Stimulated activated CD4-positive, alpha-beta T cell treated with anti-CD3 and anti-CD28 coated beads, Interleukin-2, amount 100 ng/mL, for 48 hours (primary cell): ENCODE measurements at regions not wholly inside any gene's neighbourhood (a gene's known extent, or its start where the extent isn't known, plus 50 kb on each side); places are given as distances from the start of the nearest gene placed in this dataset.
"Not testable (repeated sequence)": the region's sequence is repeated elsewhere in the genome, so short reads cannot be mapped to it uniquely, and the experiment has no call there.

ENCODE experiments used
- DNase-seq, 2 donors: peaks; one replicate each; pipeline ENCODE4 v3.0.0-alpha.2; 2020

DNA sequence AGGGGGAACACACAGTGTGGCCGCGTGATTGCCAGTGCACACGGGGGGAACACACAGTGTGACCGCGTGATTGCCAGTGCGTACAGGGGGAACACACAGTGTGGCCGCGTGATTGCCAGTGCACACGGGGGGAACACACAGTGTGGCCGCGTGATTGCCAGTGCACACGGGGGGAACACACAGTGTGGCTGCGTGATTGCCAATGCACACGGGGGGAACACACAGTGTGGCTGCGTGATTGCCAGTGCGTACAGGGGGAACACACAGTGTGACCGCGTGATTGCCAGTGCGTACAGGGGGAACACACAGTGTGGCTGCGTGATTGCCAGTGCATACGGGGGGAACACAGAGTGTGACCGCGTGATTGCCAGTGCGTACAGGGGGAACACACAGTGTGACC, 140.3 kb downstream of the RTP5 start:
- not testable (repeated sequence) for DNase-seq

GRCh38 chr2:242010252-242011166, 141.0 kb downstream of the RTP5 start:
- not testable (repeated sequence) for DNase-seq

GRCh38 chr2:242011167-242011513, 141.6 kb downstream of the RTP5 start:
- DNase-seq, result peak in 1 of 2 donors; percentile 13

DNA sequence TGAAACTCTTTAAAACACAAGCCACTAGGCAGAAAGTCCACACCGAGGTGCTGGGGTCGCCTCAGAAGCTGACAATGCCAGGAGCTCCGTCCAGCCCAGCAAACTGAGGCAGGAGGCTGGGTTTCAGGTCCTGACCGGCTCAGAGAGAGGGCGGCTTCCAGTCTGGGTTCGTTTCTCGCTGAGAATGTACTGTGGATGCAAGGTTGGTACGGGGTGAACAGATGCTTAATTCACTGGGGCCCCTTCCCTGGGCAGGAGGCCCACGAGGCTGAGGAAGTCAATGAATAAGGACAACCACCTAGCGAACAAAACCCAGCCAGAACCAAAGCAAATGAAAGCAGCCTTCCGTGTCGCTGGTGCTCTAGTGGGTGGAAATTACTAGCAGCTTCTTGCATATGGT, 142.0 kb downstream of the RTP5 start:
- DNase-seq, result no peak

DNA sequence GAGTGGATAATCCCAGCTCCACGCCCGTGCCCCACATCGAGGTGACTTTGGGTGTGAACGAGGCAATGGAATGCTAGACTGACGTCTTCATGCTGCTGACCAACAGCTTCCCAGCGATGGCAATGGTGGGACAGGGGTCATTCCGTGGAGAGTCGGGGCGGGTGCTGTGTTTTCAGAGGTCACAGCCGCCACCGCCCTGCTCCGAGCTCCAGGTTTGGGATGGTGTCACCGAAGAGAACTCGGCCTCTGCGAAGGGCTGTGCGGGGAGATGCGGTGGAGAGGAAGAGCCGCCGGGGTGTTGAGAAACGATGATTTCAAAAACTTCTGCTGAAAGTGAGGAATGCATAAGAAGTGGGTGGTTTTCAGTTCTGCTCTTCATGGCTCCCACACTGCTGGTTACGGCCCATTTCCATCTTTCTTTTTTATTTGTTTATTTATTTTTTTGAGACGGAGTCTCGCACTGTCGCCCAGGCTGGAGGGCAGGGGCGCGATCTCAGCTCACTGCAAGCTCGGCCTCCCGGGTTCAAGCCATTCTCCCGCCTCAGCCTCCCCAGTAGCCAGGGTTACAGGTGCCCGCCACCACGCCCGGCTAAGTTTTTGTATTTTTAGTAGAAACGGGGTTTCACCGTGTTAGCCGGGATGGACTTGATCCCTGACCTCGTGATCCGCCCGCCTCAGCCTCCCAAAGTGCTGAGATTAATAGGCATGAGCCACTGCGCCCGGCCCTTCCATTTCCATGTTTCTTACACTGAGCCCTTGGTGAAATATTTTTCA, 142.6 kb downstream of the RTP5 start:
- no peak for DNase-seq

DNA sequence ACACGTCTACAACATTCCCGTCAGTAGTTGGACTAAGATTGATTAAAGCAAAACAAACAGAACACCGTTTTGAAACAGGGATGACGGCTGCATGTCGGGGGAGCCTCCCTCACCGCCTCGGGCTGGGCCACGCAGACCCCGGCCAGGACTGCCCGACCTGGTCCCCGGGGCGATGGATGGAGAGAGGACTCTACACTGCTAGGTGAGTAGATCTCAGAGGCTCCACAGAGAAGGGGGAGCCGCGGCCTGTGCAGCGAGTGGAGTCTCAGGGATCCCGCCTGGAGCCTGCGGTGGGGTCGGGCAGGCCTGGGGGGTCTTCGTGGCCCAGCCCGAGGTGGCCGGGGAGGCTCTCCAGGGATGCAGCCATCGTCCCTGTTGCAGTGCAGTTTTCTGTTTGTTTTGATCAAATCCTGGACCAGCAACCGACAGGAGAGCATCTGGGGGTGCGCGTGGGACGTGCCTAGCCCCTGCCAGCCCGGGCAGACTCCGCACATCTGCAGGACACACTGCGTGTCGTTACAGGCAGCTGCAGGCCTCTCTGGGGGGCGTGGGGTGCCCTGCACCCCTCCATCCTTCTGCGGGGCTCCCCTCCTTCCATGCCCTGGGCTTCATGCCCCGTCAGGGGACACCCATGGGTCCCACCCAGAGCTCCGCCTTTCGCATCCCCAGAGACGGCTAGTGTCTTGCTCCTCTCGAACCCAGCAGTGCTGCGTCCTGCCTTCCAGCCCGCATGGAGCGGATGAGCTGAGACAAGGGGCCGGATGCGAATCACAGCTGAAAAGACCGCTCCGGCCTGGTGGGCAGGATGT, 143.6 kb downstream of the RTP5 start:
- no peak for DNase-seq

- DNase-seq, result no peak
These were observed 144.2 kb downstream of the RTP5 start for GRCh38 chr2:242013771-242014170.

DNA sequence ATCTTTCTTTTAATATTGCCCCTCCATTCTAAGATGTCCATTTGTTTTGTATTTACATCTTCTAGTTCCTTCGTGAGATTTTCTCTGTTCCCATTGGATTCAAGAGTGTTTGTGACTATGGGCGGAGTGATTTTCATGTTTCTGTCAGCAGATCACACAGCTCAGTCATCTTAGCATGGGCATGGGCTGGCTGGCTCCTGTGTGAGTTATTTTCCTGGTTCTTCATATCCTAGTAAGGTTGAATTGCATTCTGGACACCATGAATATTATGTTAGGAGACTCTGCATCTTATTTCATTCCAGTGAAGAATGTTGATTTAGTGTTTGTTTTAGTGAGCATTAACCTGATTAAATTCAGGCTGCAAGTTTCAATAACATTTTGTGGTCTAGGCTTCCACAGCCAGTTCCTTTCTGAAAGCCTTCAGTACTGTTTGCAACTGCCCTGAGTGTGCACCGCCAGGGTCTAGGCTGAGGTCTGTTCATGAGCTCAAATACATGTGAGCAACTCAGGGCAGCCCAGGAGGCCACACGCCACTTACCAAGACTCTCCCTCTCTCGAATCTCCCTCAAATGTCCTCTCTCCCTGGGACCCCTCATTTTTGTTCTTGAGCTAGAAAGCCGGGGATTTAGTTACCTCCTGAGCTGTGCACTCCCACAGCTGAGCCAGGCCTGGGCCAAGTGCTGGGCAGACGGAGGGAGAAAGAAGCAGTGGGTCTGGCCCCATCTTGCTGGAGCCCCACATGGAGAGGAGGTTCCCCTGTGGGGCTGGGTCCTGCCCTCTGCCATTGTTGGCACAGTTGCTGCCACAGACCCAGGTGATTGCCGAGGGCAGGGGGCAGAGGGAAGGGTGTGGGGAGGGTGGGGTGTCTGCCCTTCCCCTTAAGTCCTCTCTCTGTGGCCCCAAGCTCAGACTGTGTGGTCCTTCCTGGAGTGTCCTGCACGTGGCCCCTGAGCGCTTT, 145.9 kb downstream of the RTP5 start:
- no peak for DNase-seq

GRCh38 chr2:242017086-242017485, 147.6 kb downstream of the RTP5 start:
- no peak for DNase-seq

DNA sequence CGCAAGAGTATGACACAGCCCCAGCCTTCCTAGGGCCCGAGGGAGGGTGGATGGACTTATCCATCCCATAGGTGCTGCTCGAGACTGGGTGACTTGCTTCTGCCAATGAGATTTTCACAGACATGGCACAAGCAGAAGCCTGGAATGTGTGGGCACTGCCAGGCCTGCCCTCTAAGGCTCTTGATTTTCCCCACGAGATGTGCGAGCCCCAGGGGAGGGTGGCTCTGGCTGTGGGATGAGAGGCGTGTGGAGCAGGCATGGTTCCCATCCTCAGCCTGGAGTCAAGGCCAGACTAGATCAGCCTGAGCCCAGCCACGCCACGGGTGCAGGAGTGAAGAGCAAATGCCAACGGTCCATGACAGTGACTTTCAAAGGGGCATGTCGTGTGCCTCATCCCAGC, 148.9 kb downstream of the RTP5 start:
- not testable (repeated sequence) for DNase-seq

DNA sequence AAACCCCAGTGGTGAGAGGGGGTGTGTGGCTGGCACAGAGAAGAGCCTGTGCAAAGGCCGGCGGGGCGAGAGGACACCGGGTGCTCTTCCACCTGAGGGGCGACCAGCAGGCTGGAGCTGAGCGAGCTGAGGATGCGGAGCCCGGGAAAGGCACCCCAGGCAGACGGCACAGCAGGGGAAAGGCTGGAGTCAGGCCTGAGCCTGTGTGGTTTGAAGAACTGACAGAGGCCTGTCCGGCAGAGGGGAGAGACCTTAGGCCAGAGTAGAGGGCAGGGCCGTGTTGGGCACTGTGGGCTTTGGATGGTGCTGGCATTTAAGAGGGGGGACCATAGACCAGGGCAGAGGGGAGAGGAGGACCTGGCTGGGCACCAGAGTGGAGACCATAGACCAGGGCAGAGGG, 149.8 kb downstream of the RTP5 start:
- DNase-seq, result no peak

DNA sequence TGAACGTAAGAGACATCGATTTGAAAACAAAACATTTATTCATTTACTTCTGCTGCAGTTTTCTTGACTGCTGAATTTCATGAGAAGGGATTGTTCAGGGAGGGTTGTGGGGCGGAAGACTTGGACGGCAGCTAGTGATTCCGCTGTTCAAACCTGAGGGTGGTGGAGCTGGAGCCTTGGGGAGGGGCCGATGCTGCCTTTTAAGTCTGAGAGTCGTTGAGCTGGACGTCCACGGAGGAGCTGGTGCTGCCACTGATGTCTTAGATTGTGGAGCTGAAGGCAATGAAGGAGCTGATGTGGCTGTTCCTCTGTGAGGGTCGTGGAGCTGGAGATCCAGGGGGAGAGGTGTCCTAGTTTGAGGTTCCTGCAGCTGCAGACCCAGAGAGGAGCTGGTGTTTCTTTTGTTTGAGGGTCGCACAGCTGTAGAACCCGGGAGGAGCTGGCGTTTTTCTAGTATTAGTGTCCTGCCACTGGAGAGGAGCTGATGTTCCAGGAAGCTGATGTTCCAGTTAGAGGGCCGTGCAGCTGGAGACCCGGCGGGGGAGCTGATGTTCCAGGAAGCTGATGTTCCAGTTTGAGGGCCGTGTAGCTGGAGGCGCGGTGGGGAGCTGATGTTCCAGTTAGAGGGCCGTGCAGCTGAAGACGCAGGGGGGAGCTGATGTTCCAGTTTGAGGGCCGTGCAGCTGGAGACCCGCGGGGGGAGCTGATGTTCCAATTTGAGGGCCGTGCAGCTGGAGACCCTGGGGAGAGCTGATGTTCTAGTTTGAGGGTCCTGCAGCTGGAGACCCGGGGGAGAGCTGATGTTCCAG, 150.9 kb downstream of the RTP5 start:
- DNase-seq, result no peak

DNA sequence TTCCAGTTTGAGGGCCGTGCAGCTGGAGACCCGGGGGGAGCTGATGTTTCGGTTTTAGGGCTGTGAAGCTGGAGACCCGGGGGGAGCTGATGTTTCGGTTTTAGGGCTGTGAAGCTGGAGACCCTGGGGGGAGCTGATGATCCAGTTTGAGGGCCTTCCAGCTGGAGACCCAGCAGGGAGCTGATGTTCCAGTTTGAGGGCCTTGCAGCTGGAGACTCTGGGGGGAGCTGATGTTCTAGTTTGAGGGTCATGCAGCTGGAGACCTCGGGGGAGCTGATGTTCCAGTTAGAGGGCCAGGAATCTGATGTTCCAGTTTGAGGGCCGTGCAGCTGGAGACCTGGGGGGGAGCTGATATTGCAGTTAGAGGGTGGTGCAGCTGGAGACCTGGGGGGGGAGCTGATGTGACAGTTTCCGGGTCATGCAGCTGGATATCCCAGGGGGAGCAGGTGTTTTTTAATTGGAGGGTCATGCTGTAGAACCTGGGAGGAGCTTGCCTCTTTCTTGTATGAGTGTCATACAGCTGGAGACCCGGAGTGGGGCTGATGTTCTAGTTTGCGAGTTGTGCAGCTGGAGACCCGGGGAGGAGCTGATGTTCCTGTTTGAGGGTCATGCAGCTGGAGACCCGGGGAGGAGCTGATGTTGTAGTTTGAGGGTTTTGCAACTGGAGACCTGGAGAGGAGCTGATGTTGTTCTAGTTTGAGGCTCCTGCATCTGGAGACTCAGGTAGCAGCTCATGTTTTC, 153.2 kb downstream of the RTP5 start:
- DNase-seq, result no peak

- no peak for DNase-seq
These were observed 155.3 kb downstream of the RTP5 start for GRCh38 chr2:242024751-242025355.

DNA sequence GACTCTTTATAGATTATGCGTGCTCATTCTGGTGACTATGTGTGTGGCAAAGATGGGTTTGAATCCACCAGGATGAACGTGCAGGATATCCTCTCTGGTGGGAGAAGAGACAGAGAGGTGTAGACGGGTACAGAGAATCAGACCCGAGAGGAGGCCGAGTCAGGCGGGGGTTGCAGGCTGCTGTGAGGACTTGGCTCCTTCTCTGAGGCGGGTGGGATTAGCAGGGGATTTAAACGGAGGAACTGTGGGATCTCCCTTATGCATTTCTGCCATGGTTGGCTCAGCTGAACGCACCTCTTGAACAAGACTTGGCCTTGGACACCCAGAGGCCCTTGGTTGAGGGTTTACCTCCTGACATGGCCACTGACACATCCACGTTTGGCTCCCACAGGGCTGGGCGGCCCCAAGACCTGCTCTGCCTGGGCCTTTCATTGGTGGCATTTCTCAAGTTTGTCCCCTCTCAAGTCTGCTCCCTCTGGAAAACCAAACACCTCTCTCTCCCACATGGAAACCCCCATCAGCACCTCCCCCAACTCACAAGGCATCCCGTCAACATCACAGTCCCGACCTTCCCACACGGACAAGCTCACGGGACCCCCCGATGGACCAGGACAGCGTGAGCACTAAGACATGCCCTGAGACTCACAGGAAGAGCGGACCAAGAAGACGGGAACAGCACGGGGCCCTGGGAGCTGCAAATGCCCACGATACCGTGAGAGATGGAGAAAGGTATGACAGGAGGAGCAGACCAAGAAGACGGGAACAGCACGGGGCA, 158.3 kb downstream of the RTP5 start:
- no peak for DNase-seq

DNA sequence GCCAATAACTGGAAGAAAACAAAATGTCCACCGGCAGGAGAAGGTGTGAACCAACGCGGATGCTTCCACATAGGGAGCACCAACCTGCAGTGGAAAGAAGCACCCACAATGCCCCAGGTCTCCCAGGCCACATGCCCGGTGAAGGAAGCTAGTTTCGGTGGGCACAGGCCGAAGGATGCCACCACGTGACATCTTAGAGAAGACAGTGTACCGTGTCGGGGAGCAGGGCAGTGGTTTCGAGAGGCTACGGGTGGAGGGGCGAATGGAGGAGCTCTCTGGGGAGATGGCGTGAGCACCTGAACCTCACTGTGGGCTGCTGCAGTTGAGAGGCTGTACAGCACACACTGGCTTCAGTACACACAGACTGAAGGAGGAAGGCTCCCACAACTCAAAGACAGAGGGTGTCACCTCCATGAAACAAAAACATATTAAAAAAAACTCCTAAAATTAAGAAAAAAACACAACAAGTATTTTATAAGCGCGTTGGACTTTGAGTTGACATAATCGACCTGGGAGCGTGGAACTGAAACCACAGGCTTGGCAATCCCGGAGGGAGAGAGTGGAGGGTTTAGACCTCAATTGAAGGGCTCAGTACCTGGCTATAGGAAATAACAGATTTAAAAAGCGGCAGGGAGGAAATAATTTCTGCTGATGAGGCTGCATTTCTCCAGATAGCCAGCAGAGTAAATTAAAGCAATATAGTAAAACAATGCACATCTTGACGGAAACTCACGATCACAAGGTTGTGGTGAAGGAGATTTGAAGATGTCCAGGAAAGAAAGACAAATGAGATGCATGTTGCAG, 160.1 kb downstream of the RTP5 start:
- DNase-seq, result no peak

DNA sequence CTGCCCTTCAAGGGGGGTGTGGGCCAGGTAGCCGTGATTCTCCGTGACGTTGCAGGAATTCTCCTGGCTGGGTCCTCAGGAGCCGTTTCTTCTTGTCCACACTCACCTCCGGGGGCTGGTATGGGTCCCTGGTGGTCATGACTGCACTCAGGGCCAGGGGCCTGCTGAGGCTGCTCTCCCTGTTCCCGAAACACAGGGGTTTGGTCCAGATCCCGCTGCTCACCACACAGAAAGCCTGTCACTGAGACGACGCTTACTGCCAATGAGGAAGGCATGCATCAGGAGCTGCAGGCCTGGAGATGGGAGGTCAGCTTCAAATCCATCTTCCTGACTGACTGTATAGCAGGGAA, 160.7 kb downstream of the RTP5 start:
- no peak for DNase-seq

GRCh38 chr2:242030858-242031257, 161.3 kb downstream of the RTP5 start:
- DNase-seq, result no peak
